ENCODE measurements at regions not wholly inside any gene's neighbourhood (a gene's known extent, or its start where the extent isn't known, plus 50 kb on each side); places are given as distances from the start of the nearest gene placed in this dataset.

- TF ChIP-seq CTCF (IDR thresholded peaks at IDR 0.05), result no peak
- no peak for TF ChIP-seq POLR2A (IDR thresholded peaks at IDR 0.05)
These were observed 51.7 kb upstream of the MAPK4 start for GRCh38 chr18:50508228-50508627.

All from testis (tissue), 2 donors.